HL-60 (cell line): ENCODE measurements at regions not wholly inside any gene's neighbourhood (a gene's known extent, or its start where the extent isn't known, plus 50 kb on each side); places are given as distances from the start of the nearest gene placed in this dataset.

Experiments used
- DNase-seq, 2 experiments: peaks; one replicate each; pipeline ENCODE4 v3.0.0-alpha.2; 2010 to 2020; ENCODE audit warnings: low read depth in 1 of 2, low spot score in 1 of 2
- H3K27ac ChIP-seq: fragments of 250-450 bp; sonication (Bioruptor Pico); replicated peaks from 2 replicates; pipeline ENCODE4 v1.5.1; 2020; ENCODE audit warnings: mild to moderate bottlenecking, moderate library complexity
- H3K27me3 ChIP-seq: fragments of 250-450 bp; sonication (Bioruptor Pico); 2 replicates; pipeline ENCODE4 v1.5.1; 2021; ENCODE audit warnings: mild to moderate bottlenecking, moderate library complexity; ENCODE audit not compliant: insufficient read depth, poor library complexity, severe bottlenecking
- H3K4me3 ChIP-seq: replicated peaks from 2 replicates; pipeline ENCODE4 v1.5.1; 2011; ENCODE audit warnings: mild to moderate bottlenecking, control low read depth, low read length; ENCODE audit not compliant: insufficient read depth
- GABPA ChIP-seq: IDR thresholded peaks from 2 replicates; pipeline ENCODE4 v1.6.1; 2012; ENCODE audit warnings: low read depth
- POLR2AphosphoS5 ChIP-seq: IDR thresholded peaks from 2 replicates; pipeline ENCODE4 v1.6.1; 2012; ENCODE audit warnings: low read depth
- SPI1 ChIP-seq: IDR thresholded peaks from 2 replicates; pipeline ENCODE4 v1.6.1; 2012; ENCODE audit warnings: low read depth, mild to moderate bottlenecking, borderline replicate concordance
- TF ChIP-seq, protein P1 (sequence below): IDR thresholded peaks from one replicate; pipeline ENCODE4 v1.5.1; 2011; ENCODE audit warnings: low read length, control low read depth, inconsistent platforms; ENCODE audit not compliant: insufficient read depth
- TF ChIP-seq, protein P2 (sequence below): IDR thresholded peaks from 2 replicates; pipeline ENCODE4 v1.6.1; 2012; ENCODE audit warnings: low read depth; ENCODE audit not compliant: insufficient replicate concordance

DNA sequence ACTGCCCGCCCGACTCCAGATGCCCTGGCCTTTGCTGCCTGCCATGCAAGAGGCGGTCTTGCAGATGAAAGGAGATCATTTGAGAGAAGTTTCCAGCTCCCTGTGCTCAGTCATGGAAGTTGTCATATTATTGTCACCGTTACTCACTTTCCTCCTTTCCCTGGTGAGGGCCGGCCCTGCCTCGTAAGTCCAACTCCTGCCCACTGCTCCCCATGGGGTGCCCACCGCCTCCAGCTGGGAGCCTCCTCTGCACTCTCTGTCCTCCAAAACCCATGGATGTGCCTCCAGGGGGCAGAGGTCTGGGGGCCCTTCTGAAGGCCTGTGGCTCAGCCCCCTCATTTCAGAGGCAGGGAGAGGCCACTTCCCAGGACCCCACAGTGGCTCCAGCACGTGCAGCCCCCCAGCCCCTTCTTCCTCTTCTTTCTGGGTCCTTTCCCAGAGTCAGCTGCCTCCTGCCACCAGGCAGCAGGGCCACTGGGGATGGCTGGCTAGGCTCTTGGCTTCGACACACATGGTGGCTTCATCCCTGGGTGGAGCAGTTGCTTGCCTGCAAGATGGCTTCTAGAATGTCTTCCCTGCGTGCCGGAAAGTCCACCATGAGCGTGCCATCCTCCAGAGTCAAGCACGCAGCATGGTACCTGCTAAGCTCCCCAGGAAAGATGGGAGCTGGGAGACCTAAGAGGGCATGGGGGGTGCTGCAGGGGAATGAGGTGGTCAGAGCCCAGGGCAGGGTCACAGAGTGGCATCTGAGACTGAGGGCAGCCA is 97.9 kb upstream of the RUNX3 start:
- no peak for DNase-seq
- no peak for TF ChIP-seq GABPA
- no peak for TF ChIP-seq SPI1
- TF ChIP-seq, protein P1, sequence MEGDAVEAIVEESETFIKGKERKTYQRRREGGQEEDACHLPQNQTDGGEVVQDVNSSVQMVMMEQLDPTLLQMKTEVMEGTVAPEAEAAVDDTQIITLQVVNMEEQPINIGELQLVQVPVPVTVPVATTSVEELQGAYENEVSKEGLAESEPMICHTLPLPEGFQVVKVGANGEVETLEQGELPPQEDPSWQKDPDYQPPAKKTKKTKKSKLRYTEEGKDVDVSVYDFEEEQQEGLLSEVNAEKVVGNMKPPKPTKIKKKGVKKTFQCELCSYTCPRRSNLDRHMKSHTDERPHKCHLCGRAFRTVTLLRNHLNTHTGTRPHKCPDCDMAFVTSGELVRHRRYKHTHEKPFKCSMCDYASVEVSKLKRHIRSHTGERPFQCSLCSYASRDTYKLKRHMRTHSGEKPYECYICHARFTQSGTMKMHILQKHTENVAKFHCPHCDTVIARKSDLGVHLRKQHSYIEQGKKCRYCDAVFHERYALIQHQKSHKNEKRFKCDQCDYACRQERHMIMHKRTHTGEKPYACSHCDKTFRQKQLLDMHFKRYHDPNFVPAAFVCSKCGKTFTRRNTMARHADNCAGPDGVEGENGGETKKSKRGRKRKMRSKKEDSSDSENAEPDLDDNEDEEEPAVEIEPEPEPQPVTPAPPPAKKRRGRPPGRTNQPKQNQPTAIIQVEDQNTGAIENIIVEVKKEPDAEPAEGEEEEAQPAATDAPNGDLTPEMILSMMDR, result no peak
- no peak for TF ChIP-seq POLR2AphosphoS5
- TF ChIP-seq, protein P2, sequence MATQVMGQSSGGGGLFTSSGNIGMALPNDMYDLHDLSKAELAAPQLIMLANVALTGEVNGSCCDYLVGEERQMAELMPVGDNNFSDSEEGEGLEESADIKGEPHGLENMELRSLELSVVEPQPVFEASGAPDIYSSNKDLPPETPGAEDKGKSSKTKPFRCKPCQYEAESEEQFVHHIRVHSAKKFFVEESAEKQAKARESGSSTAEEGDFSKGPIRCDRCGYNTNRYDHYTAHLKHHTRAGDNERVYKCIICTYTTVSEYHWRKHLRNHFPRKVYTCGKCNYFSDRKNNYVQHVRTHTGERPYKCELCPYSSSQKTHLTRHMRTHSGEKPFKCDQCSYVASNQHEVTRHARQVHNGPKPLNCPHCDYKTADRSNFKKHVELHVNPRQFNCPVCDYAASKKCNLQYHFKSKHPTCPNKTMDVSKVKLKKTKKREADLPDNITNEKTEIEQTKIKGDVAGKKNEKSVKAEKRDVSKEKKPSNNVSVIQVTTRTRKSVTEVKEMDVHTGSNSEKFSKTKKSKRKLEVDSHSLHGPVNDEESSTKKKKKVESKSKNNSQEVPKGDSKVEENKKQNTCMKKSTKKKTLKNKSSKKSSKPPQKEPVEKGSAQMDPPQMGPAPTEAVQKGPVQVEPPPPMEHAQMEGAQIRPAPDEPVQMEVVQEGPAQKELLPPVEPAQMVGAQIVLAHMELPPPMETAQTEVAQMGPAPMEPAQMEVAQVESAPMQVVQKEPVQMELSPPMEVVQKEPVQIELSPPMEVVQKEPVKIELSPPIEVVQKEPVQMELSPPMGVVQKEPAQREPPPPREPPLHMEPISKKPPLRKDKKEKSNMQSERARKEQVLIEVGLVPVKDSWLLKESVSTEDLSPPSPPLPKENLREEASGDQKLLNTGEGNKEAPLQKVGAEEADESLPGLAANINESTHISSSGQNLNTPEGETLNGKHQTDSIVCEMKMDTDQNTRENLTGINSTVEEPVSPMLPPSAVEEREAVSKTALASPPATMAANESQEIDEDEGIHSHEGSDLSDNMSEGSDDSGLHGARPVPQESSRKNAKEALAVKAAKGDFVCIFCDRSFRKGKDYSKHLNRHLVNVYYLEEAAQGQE, result no peak
- H3K27me3 ChIP-seq, result no peaks in the 10 kb centered on the region
- no peak overlapping the region for H3K4me3 ChIP-seq
- peak overlapping the region; percentile 25; the same call in 1 of the 2 replicates for H3K27ac ChIP-seq

DNA sequence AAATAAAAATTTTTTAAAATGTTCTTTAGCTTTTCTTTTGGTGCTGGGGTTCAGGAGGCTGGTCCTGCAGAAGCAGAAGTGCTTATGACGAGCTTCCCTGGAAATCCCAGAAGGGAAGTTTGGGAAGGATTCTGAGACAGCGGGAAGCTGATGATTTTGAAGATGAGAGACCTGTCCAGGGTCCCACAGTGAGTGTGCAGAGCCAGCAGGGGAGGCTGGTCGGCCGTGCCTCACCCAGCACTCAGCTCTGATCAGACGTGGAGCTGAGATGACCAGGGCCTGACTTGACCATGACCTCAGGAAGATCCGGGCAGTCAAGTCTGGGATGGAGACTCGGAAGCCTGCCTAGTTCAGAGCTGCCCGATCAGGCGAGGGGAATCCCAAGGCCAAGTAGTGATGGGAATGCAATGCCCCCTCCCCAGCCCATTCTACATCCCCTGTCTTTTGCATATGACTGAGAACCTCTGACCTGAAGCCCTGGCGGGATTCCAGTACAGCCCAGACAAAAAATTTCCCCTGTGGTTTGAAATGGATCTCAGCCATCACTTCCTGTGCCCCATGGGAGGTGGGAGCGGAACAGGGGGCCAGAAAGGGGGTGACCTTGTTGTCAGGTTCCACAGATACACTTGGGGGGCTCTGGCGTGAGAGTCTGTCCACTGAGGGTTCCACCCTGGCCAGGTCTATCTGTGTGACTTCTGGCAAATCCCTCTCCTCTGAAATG is 96.8 kb upstream of the RUNX3 start:
- Histone ChIP-seq H3K27me3 (no peaks in the 10 kb centered on the region), H3K4me3 (no peak overlapping the region), H3K27ac (no peak overlapping the region)
- no peak for DNase-seq
- TF ChIP-seq GABPA, result no peak
- TF ChIP-seq POLR2AphosphoS5, result no peak
- TF ChIP-seq SPI1, result no peak
- TF ChIP-seq, protein P1, result no peak
- TF ChIP-seq, protein P2, result peak; percentile 33

DNA sequence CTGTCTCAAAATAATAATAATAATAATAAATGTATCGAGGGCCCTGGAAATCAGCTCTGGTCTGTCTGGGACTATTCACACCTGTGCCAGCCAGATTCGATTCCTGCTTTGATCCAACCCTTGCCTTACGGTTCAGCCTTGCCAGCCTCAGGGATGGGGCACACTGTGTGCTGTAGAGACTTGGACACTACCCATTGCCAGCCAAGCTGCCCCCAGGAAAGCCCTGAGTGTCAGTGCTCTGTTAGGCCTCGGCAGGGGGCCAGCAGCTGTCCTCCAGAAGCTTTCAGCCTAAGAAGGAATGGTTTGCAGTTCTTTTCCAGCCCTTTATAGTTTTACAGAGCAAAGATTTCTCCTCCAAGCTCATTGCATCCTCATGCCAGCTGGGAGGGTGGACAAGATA is 96.2 kb upstream of the RUNX3 start:
- H3K27ac ChIP-seq, result no peak overlapping the region
- no peak for DNase-seq
- TF ChIP-seq, protein P1, result no peak
- TF ChIP-seq SPI1, result no peak
- TF ChIP-seq, protein P2, result no peak
- TF ChIP-seq POLR2AphosphoS5, result no peak
- no peak for TF ChIP-seq GABPA
- H3K27me3 ChIP-seq, result no peaks in the 10 kb centered on the region
- no peak overlapping the region for H3K4me3 ChIP-seq
